KMS-11 (cell line): ENCODE measurements at regions not wholly inside any gene's neighbourhood (a gene's known extent, or its start where the extent isn't known, plus 50 kb on each side); places are given as distances from the start of the nearest gene placed in this dataset.

Experiments
- H2AFZ ChIP-seq: fragments of 200-600 bp; sonication (generic); 2 replicates; pipeline ENCODE4 v1.6.1; 2016; ENCODE audit warnings: antibody characterized with exemption, mixed run types, low read depth
- H3K27ac ChIP-seq: fragments of 200-600 bp; sonication (generic); 2 replicates; pipeline ENCODE4 v1.6.1; 2016; ENCODE audit warnings: mild to moderate bottlenecking, mixed run types
- H3K27me3 ChIP-seq: fragments of 200-600 bp; sonication (generic); 2 replicates; pipeline ENCODE4 v1.6.1; 2017; ENCODE audit warnings: mild to moderate bottlenecking, low read depth, mixed run types, moderate library complexity; ENCODE audit not compliant: insufficient read depth
- H3K36me3 ChIP-seq: fragments of 200-600 bp; sonication (generic); 2 replicates; pipeline ENCODE4 v1.6.1; 2017; ENCODE audit warnings: mild to moderate bottlenecking, mixed run types; ENCODE audit not compliant: insufficient read depth
- H3K4me1 ChIP-seq: fragments of 200-600 bp; sonication (generic); 2 replicates; pipeline ENCODE4 v1.6.1; 2016; ENCODE audit warnings: mild to moderate bottlenecking, low read depth, mixed run types; ENCODE audit not compliant: poor library complexity, severe bottlenecking
- H3K4me2 ChIP-seq: fragments of 200-600 bp; sonication (generic); 2 replicates; pipeline ENCODE4 v1.7.0; 2016; ENCODE audit warnings: mild to moderate bottlenecking, mixed run types
- H3K4me3 ChIP-seq: fragments of 200-600 bp; sonication (generic); IDR thresholded peaks from 2 replicates; pipeline ENCODE4 v1.6.1; 2017; ENCODE audit warnings: low read depth, low read length, mixed read lengths; ENCODE audit not compliant: insufficient read depth
- H3K79me2 ChIP-seq: fragments of 200-600 bp; sonication (generic); 2 replicates; pipeline ENCODE4 v1.6.1; 2016; ENCODE audit warnings: low read depth, mixed run types; ENCODE audit not compliant: insufficient read depth
- H3K9ac ChIP-seq: fragments of 200-600 bp; sonication (generic); 2 replicates; pipeline ENCODE4 v1.6.1; 2016; ENCODE audit warnings: mild to moderate bottlenecking, mixed run types
- H4K20me1 ChIP-seq: fragments of 200-600 bp; sonication (generic); 2 replicates; pipeline ENCODE4 v1.6.1; 2016; ENCODE audit warnings: mild to moderate bottlenecking, mixed run types; ENCODE audit not compliant: insufficient read depth
- CTCF ChIP-seq: fragments of 200-600 bp; sonication (generic); conservative IDR thresholded peaks from 2 replicates; pipeline ENCODE4 v1.6.1; 2017; ENCODE audit warnings: low read depth, mild to moderate bottlenecking, antibody characterized with exemption, low read length, moderate library complexity, mixed read lengths

GRCh38 chr6:11450037-11450436 lies 87.5 kb upstream of the TMEM170B start:
- H4K20me1 ChIP-seq: no peaks in the 10 kb centered on the region
- no peak overlapping the region for H2AFZ ChIP-seq
- H3K27me3 ChIP-seq: no peaks in the 10 kb centered on the region
- H3K36me3 ChIP-seq: no peaks in the 10 kb centered on the region
- no peak overlapping the region for H3K4me2 ChIP-seq
- H3K27ac ChIP-seq: no peak overlapping the region
- H3K4me3 ChIP-seq: no peak overlapping the region
- no peak for TF ChIP-seq CTCF
- no peak overlapping the region for H3K9ac ChIP-seq
- peaks cover 8% of the 10 kb centered on the region for H3K4me1 ChIP-seq
- no peaks in the 10 kb centered on the region for H3K79me2 ChIP-seq

- Histone ChIP-seq H4K20me1 (no peaks in the 10 kb centered on the region), H3K9ac (no peak overlapping the region), H3K27me3 (no peaks in the 10 kb centered on the region), H3K36me3 (no peaks in the 10 kb centered on the region), H3K4me2 (no peak overlapping the region), H3K79me2 (no peaks in the 10 kb centered on the region), H3K4me3 (no peak overlapping the region), H2AFZ (no peak overlapping the region), H3K27ac (no peak overlapping the region), H3K4me1 (peaks cover 15% of the 10 kb centered on the region)
- TF ChIP-seq CTCF: no peak
Measured at GRCh38 chr6:11449408-11449807, 88.1 kb upstream of the TMEM170B start.

GRCh38 chr6:11448038-11448437 lies 89.5 kb upstream of the TMEM170B start:
- Histone ChIP-seq H3K79me2 (no peaks in the 10 kb centered on the region), H3K27me3 (no peaks in the 10 kb centered on the region), H4K20me1 (no peaks in the 10 kb centered on the region), H3K9ac (no peak overlapping the region), H3K36me3 (no peaks in the 10 kb centered on the region), H3K27ac (no peak overlapping the region), H3K4me1 (peaks cover 17% of the 10 kb centered on the region), H3K4me3 (no peak overlapping the region), H2AFZ (no peak overlapping the region), H3K4me2 (no peak overlapping the region)
- no peak for TF ChIP-seq CTCF

- H3K27me3 ChIP-seq: no peaks in the 10 kb centered on the region
- H3K79me2 ChIP-seq: no peaks in the 10 kb centered on the region
- no peak overlapping the region for H3K9ac ChIP-seq
- H3K4me3 ChIP-seq: no peak overlapping the region
- no peak for TF ChIP-seq CTCF
- H3K36me3 ChIP-seq: no peaks in the 10 kb centered on the region
- peaks cover 17% of the 10 kb centered on the region for H3K4me1 ChIP-seq
- no peak overlapping the region for H2AFZ ChIP-seq
- no peaks in the 10 kb centered on the region for H4K20me1 ChIP-seq
- no peak overlapping the region for H3K4me2 ChIP-seq
- H3K27ac ChIP-seq: no peak overlapping the region
Measured at GRCh38 chr6:11447265-11447664, 90.3 kb upstream of the TMEM170B start.
